ENCODE measurements at regions not wholly inside any gene's neighbourhood (a gene's known extent, or its start where the extent isn't known, plus 50 kb on each side); places are given as distances from the start of the nearest gene placed in this dataset.

DNA sequence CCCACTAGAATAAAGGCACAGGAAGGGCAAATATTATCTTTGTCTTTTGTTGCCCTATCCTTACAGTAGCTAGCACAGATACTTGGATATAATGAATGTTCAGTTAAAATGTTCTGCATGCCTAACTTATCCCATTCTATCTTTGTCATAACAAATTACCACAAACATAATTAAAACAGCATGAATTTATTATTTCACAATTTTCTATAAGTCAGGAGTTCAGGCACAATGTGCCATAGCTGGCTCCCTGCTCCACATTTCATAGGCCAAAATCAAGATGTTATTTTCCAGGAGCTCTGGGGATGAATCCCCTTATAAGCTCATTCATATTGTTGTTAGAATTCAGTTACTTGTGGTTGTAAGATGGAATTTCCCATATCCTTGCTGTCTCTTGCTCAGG, 975.5 kb downstream of the IGSF11 start:
- no peaks in the 10 kb centered on the region for H3K4me1 ChIP-seq (ENCODE audit: insufficient read depth, low read length)
- H3K27ac ChIP-seq (ENCODE audit: low read length) = no peak overlapping the region
- no peaks in the 10 kb centered on the region for H3F3A ChIP-seq (ENCODE audit: low read length, unreplicated experiment)
- H3K4me2 ChIP-seq (ENCODE audit: low read length) = no peak overlapping the region
- no peaks in the 10 kb centered on the region for H3K9me2 ChIP-seq (replicated peaks; ENCODE audit: low read length)
- ATAC-seq (no peak), DNase-seq (no peak)
- H3K4me3 ChIP-seq (ENCODE audit: low read length) = no peak overlapping the region
- H3K36me3 ChIP-seq (ENCODE audit: low read depth, low read length) = no peaks in the 10 kb centered on the region
- BruUV-seq (replicated peaks) = no TSS peak
- ChIA-PET CTCF (no interaction called here), POLR2A (ENCODE audit: unreplicated experiment) (no interaction called here)
- intact Hi-C loops (cut with micrococcal nuclease) = no loop called here
- no peaks in the 10 kb centered on the region for H3K79me2 ChIP-seq (ENCODE audit: low read length)
- no peaks in the 10 kb centered on the region for H3K27me3 ChIP-seq (ENCODE audit: low read length)
- H3K9me3 ChIP-seq (ENCODE audit: low read length) = peaks cover 34% of the 10 kb centered on the region
- no peaks in the 10 kb centered on the region for H4K20me1 ChIP-seq (ENCODE audit: low read length)
- TF ChIP-seq EZH2phosphoT487 (IDR thresholded peaks at IDR 0.05; ENCODE audit: borderline replicate concordance, low read length) (no peak), EZH2 (IDR thresholded peaks at IDR 0.05; ENCODE audit: low read length, unreplicated experiment) (no peak)
- TF ChIP-seq, protein P1, sequence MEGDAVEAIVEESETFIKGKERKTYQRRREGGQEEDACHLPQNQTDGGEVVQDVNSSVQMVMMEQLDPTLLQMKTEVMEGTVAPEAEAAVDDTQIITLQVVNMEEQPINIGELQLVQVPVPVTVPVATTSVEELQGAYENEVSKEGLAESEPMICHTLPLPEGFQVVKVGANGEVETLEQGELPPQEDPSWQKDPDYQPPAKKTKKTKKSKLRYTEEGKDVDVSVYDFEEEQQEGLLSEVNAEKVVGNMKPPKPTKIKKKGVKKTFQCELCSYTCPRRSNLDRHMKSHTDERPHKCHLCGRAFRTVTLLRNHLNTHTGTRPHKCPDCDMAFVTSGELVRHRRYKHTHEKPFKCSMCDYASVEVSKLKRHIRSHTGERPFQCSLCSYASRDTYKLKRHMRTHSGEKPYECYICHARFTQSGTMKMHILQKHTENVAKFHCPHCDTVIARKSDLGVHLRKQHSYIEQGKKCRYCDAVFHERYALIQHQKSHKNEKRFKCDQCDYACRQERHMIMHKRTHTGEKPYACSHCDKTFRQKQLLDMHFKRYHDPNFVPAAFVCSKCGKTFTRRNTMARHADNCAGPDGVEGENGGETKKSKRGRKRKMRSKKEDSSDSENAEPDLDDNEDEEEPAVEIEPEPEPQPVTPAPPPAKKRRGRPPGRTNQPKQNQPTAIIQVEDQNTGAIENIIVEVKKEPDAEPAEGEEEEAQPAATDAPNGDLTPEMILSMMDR (conservative IDR thresholded peaks at IDR 0.05; ENCODE audit: low read depth, low read length) = no peak
- no peak overlapping the region for H2AFZ ChIP-seq (ENCODE audit: low read length)
- H3K9ac ChIP-seq (ENCODE audit: low read length) = no peak overlapping the region

DNA sequence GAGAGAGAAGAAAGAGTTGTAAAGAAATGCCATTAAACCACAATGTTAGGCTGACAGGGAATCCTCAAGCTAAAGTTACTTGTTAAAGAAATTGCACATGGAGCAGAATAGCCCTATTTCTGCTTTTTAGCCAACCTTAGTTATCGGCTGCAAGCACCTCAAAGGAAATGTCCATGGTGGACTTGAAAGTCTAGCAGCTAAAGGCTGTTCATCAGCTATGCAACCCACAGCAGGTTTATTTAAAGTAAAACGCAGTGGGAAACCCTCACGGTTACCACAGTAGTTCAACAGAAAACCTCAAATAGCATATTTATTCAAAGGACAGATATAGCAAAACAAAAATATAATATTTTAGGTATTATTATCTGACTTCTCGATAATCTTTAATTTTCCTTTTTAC, 967.2 kb downstream of the IGSF11 start:
- H3K27me3 ChIP-seq (ENCODE audit: low read length) = no peaks in the 10 kb centered on the region
- no peaks in the 10 kb centered on the region for H4K20me1 ChIP-seq (ENCODE audit: low read length)
- no peaks in the 10 kb centered on the region for H3K36me3 ChIP-seq (ENCODE audit: low read depth, low read length)
- no TSS peak for BruUV-seq (replicated peaks)
- no peak for ATAC-seq
- intact Hi-C loops (cut with micrococcal nuclease) = no loop called here
- ChIA-PET CTCF (no interaction called here), POLR2A (ENCODE audit: unreplicated experiment) (no interaction called here)
- H3K9me2 ChIP-seq (replicated peaks; ENCODE audit: low read length) = no peaks in the 10 kb centered on the region
- no peak overlapping the region for H2AFZ ChIP-seq (ENCODE audit: low read length)
- H3K9ac ChIP-seq (ENCODE audit: low read length) = no peak overlapping the region
- TF ChIP-seq EZH2phosphoT487 (IDR thresholded peaks at IDR 0.05; ENCODE audit: borderline replicate concordance, low read length) = no peak
- no peak for TF ChIP-seq EZH2 (IDR thresholded peaks at IDR 0.05; ENCODE audit: low read length, unreplicated experiment)
- TF ChIP-seq, protein P1 (conservative IDR thresholded peaks at IDR 0.05; ENCODE audit: low read depth, low read length) = no peak
- no peak overlapping the region for H3K4me2 ChIP-seq (ENCODE audit: low read length)
- H3F3A ChIP-seq (ENCODE audit: low read length, unreplicated experiment) = no peaks in the 10 kb centered on the region
- no peaks in the 10 kb centered on the region for H3K4me1 ChIP-seq (ENCODE audit: insufficient read depth, low read length)
- no peak overlapping the region for H3K4me3 ChIP-seq (ENCODE audit: low read length)
- H3K79me2 ChIP-seq (ENCODE audit: low read length) = no peaks in the 10 kb centered on the region
- peaks cover 11% of the 10 kb centered on the region; the same call in 1 of the 2 replicates for H3K9me3 ChIP-seq (ENCODE audit: low read length)
- no peak for DNase-seq
- no peak overlapping the region for H3K27ac ChIP-seq (ENCODE audit: low read length)

DNA sequence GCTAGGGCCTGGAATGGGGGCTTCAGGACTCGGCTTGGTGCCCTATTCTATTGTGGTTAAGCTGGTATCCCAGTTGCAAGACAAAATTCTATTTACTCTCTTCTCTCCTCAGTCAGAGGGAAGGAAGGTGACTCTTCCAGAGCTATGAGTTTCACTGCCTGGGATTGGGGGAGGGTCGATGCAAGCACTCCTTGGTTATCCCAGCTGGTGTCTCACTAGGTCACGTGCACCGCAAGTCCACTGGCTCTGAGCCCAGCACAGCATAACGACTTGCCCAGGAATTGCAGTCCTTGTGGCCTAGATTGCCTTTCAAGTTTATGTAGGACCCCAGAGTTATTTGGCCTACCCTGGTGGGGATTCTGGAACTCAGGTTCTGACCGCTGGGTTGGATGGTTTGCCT, 958.8 kb downstream of the IGSF11 start:
- Histone ChIP-seq H2AFZ (ENCODE audit: low read length) (no peak overlapping the region), H4K20me1 (ENCODE audit: low read length) (no peaks in the 10 kb centered on the region), H3K4me3 (ENCODE audit: low read length) (no peak overlapping the region), H3K9ac (ENCODE audit: low read length) (no peak overlapping the region), H3K9me3 (ENCODE audit: low read length) (peaks cover 27% of the 10 kb centered on the region), H3K9me2 (replicated peaks; ENCODE audit: low read length) (no peaks in the 10 kb centered on the region), H3K4me2 (ENCODE audit: low read length) (no peak overlapping the region), H3K4me1 (ENCODE audit: insufficient read depth, low read length) (no peaks in the 10 kb centered on the region), H3K79me2 (ENCODE audit: low read length) (no peaks in the 10 kb centered on the region), H3K27ac (ENCODE audit: low read length) (no peak overlapping the region), H3F3A (ENCODE audit: low read length, unreplicated experiment) (no peaks in the 10 kb centered on the region), H3K36me3 (ENCODE audit: low read depth, low read length) (no peaks in the 10 kb centered on the region), H3K27me3 (ENCODE audit: low read length) (no peaks in the 10 kb centered on the region)
- TF ChIP-seq EZH2phosphoT487 (IDR thresholded peaks at IDR 0.05; ENCODE audit: borderline replicate concordance, low read length) = no peak
- no peak for TF ChIP-seq EZH2 (IDR thresholded peaks at IDR 0.05; ENCODE audit: low read length, unreplicated experiment)
- TF ChIP-seq, protein P1 (conservative IDR thresholded peaks at IDR 0.05; ENCODE audit: low read depth, low read length) = no peak
- DNase-seq (no peak), ATAC-seq (no peak)
- POLR2A ChIA-PET (ENCODE audit: unreplicated experiment) = no interaction called here
- no TSS peak for BruUV-seq (replicated peaks)
- intact Hi-C loops (cut with micrococcal nuclease) = no loop called here
- CTCF ChIA-PET = no interaction called here

All from PC-3 (cell line).